Nephron (organoid): ENCODE measurements at regions not wholly inside any gene's neighbourhood (a gene's known extent, or its start where the extent isn't known, plus 50 kb on each side); places are given as distances from the start of the nearest gene placed in this dataset.

ENCODE experiments used
- H3K27ac Mint-ChIP-seq, 3 experiments: 2 replicates each; pipeline ENCODE4 v1.8.0; 2020; ENCODE audit warnings: mixed read lengths in 3 of 3, mild to moderate bottlenecking in 2 of 3, moderate library complexity in 1 of 3
- H3K27me3 Mint-ChIP-seq: 2 replicates; pipeline ENCODE4 v1.8.0; 2021; ENCODE audit warnings: low read depth, mild to moderate bottlenecking, moderate library complexity, mixed read lengths
- H3K36me3 Mint-ChIP-seq: 2 replicates; pipeline ENCODE4 v1.8.0; 2020; ENCODE audit warnings: low read depth, mixed read lengths
- H3K4me1 Mint-ChIP-seq: 2 replicates; pipeline ENCODE4 v1.8.0; 2020; ENCODE audit warnings: mixed read lengths
- H3K4me3 Mint-ChIP-seq, 3 experiments: 2 replicates each; pipeline ENCODE4 v1.8.0; 2020; ENCODE audit warnings: mild to moderate bottlenecking in 3 of 3, mixed read lengths in 3 of 3, moderate library complexity in 2 of 3
- H3K9me3 Mint-ChIP-seq: 2 replicates; pipeline ENCODE4 v1.8.0; 2020; ENCODE audit warnings: mixed read lengths
- CTCF ChIP-seq, 3 experiments: fragments of 200-600 bp; sonication (generic); IDR thresholded peaks; one replicate each; pipeline ENCODE4 v1.5.0; 2021; ENCODE audit warnings: antibody characterized with exemption in 3 of 3; ENCODE audit not compliant: unreplicated experiment in 3 of 3

GRCh38 chr11:95419915-95420314 is 188.9 kb upstream of the SESN3 start:
- Mint-ChIP-seq H3K9me3 (no peaks in the 10 kb centered on the region), H3K4me3 (no peak overlapping the region), H3K27me3 (no peaks in the 10 kb centered on the region), H3K4me1 (no peaks in the 10 kb centered on the region), H3K27ac (no peak overlapping the region), H3K36me3 (no peaks in the 10 kb centered on the region)
- TF ChIP-seq CTCF (IDR thresholded peaks at IDR 0.05; ENCODE audit: unreplicated experiment in 3 of 3) = no peak

- no peaks in the 10 kb centered on the region for H3K9me3 Mint-ChIP-seq
- no peak overlapping the region for H3K27ac Mint-ChIP-seq
- no peaks in the 10 kb centered on the region for H3K4me1 Mint-ChIP-seq
- no peak for TF ChIP-seq CTCF (IDR thresholded peaks at IDR 0.05; ENCODE audit: unreplicated experiment in 3 of 3)
- H3K36me3 Mint-ChIP-seq = no peaks in the 10 kb centered on the region
- H3K27me3 Mint-ChIP-seq = no peaks in the 10 kb centered on the region
- H3K4me3 Mint-ChIP-seq = no peak overlapping the region
These were observed 187.9 kb upstream of the SESN3 start for GRCh38 chr11:95418916-95419315.

- Mint-ChIP-seq H3K4me1 (no peaks in the 10 kb centered on the region), H3K9me3 (no peaks in the 10 kb centered on the region), H3K36me3 (no peaks in the 10 kb centered on the region), H3K27me3 (no peaks in the 10 kb centered on the region), H3K4me3 (no peak overlapping the region), H3K27ac (no peak overlapping the region)
- no peak for TF ChIP-seq CTCF (IDR thresholded peaks at IDR 0.05; ENCODE audit: unreplicated experiment in 3 of 3)
These were observed 186.8 kb upstream of the SESN3 start for GRCh38 chr11:95417832-95418231.

- H3K9me3 Mint-ChIP-seq = no peaks in the 10 kb centered on the region
- H3K27ac Mint-ChIP-seq = no peak overlapping the region
- H3K36me3 Mint-ChIP-seq = no peaks in the 10 kb centered on the region
- H3K27me3 Mint-ChIP-seq = no peaks in the 10 kb centered on the region
- no peaks in the 10 kb centered on the region for H3K4me1 Mint-ChIP-seq
- TF ChIP-seq CTCF (IDR thresholded peaks at IDR 0.05; ENCODE audit: unreplicated experiment in 3 of 3) = no peak
- H3K4me3 Mint-ChIP-seq = no peak overlapping the region
These were observed 184.9 kb upstream of the SESN3 start for GRCh38 chr11:95415837-95416304.

GRCh38 chr11:95414217-95414616 is 183.2 kb upstream of the SESN3 start:
- H3K27me3 Mint-ChIP-seq = no peaks in the 10 kb centered on the region
- H3K9me3 Mint-ChIP-seq = no peaks in the 10 kb centered on the region
- no peak for TF ChIP-seq CTCF (IDR thresholded peaks at IDR 0.05; ENCODE audit: unreplicated experiment in 3 of 3)
- H3K4me3 Mint-ChIP-seq = no peak overlapping the region
- no peaks in the 10 kb centered on the region for H3K36me3 Mint-ChIP-seq
- H3K27ac Mint-ChIP-seq = no peak overlapping the region
- H3K4me1 Mint-ChIP-seq = peaks cover under 1% of the 10 kb centered on the region

GRCh38 chr11:95413761-95414160 is 182.8 kb upstream of the SESN3 start:
- no peaks in the 10 kb centered on the region for H3K9me3 Mint-ChIP-seq
- H3K27me3 Mint-ChIP-seq = no peaks in the 10 kb centered on the region

More at GRCh38 chr11:95413761-95414160, 182.8 kb upstream of the SESN3 start:
- H3K36me3 Mint-ChIP-seq = no peaks in the 10 kb centered on the region
- no peak overlapping the region for H3K27ac Mint-ChIP-seq
- no peak overlapping the region for H3K4me3 Mint-ChIP-seq
- TF ChIP-seq CTCF (IDR thresholded peaks at IDR 0.05; ENCODE audit: unreplicated experiment in 3 of 3) = no peak
- H3K4me1 Mint-ChIP-seq = peaks cover 5% of the 10 kb centered on the region
